Skeletal muscle cell (primary cell): ENCODE measurements at regions not wholly inside any gene's neighbourhood (a gene's known extent, or its start where the extent isn't known, plus 50 kb on each side); places are given as distances from the start of the nearest gene placed in this dataset.

Experiments
- DNase-seq: peaks from one replicate; pipeline ENCODE4 v3.0.0-alpha.2; 2010; ENCODE audit warnings: low read depth
- H3K4me3 ChIP-seq: 2 replicates; pipeline ENCODE4 v1.5.1; 2011; ENCODE audit warnings: low read depth, mild to moderate bottlenecking, control low read depth, low read length, moderate library complexity

- no peak for DNase-seq
- no peak overlapping the region for H3K4me3 ChIP-seq
Observed at GRCh38 chr5:158644301-158644700, 455.4 kb downstream of the EBF1 start.

DNA sequence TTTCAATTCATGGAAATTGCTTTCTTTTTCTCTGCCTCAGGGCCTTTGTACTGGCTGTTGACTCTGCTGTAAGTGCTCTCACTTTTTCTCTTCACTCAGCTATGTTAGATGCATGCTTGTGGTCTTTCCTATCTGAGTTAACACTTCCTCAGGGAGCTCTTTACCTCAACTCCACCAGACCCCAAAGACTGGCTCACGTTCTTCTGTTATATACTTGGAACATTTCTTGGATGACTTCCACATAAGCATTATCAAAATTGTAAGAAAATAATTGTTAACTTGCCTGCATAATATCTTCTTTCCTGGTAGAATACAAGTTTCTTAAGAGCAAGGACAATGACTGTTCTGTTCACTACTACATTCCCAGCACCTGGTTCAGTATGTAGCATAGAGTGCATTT is 455.9 kb downstream of the EBF1 start:
- DNase-seq = no peak
- no peak overlapping the region for H3K4me3 ChIP-seq

DNA sequence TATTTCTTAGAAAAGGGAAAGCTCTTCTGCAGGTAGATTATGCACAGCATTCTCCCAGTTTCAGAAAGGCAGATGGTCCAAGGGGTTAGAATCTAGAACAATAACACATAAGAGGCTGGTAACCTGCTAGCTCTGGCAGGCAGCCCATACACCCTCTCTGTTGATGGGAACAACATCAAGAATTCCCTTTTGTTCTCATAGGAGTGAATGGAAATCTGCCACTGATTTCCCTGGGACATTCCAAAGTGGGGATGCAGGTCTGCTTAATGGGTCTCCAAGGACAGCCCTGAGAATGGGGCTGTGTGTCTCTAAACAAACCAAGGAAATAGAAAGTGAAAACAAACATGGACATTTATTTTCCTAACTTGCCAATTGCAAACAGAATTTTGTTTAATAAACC is 456.8 kb downstream of the EBF1 start:
- DNase-seq = no peak
- H3K4me3 ChIP-seq = no peak overlapping the region

DNA sequence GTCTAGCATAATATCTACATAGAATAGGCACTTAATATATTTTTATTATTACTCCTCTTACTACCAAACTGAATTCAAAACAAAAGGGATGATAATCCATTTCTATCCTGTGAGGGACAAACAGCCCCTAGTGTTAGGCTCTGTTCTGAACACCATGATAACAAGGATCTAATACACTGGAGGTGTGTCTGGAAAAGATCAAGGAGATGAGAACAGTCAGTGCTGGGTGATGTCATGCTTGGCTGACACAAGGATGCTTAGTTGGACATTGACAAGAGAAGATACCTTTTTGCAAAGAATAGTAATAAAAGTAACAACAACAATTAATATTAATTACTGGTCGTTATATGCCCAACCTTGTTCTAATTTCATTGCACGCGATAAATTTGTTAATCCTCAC is 458.7 kb downstream of the EBF1 start:
- no peak overlapping the region for H3K4me3 ChIP-seq
- DNase-seq = no peak

GRCh38 chr5:158640593-158640980 is 459.1 kb downstream of the EBF1 start:
- no peak overlapping the region for H3K4me3 ChIP-seq
- DNase-seq = peak; percentile 49

DNA sequence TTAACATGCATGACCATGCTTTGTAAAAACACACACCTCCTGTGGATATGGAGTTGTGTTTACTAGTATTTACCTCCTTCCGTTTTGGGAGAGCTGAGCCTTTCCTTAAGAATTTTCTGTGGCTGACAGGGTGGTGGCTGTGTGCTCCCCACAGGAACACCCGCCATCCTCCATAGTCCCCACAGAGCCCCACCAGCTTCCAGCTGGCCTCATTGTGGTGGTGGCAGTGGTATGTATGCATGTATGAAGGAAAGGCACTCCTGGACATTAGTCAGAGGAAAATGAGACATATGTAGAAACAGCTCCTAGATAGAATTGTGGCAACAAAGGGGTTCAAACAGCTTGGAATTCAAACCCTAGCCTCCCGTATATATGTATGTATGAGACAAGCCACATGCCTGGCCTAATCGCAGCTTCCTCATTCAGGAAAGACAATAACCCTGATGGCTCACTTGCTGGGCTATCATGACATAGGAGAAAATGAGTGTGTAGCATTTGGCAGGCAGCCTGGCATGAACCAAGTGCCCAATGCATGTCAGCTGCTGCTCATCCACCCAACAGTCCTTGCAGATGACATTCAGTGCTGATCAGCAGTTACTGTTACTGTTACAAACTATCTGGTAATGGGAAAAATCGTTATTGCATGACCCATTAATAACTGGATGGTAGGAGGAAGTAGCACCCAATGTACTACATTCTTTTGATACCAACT is 459.7 kb downstream of the EBF1 start:
- no peak overlapping the region for H3K4me3 ChIP-seq
- DNase-seq = no peak

DNA sequence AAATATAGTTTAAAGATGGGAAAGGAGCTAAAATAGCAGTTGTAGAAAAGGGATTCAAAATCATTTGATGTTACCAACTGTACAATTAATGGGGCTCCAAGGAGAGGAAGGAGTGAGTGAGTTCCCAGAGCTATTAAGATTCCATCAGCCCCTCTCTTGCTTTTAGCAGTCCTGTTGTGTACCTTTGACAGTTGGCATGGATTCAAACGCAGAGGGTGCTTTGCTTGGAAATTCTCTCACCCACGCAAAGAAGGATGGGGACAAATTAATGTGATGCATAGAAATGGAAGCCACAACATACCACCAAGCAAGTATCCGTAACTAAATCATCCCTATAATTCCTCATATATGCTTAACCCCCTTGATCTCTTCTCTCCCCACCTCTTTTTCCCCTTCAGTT is 461.3 kb downstream of the EBF1 start:
- no peak overlapping the region for H3K4me3 ChIP-seq
- DNase-seq = no peak

GRCh38 chr5:158637039-158637438 is 462.7 kb downstream of the EBF1 start:
- DNase-seq = no peak
- no peak overlapping the region for H3K4me3 ChIP-seq

- DNase-seq = no peak
Observed at GRCh38 chr5:158635565-158635964, 464.2 kb downstream of the EBF1 start.

GRCh38 chr5:158634714-158635113 is 465.0 kb downstream of the EBF1 start:
- H3K4me3 ChIP-seq = no peak overlapping the region
- DNase-seq = no peak

More at GRCh38 chr5:158635565-158635964, 464.2 kb downstream of the EBF1 start:
- H3K4me3 ChIP-seq = no peak overlapping the region

DNA sequence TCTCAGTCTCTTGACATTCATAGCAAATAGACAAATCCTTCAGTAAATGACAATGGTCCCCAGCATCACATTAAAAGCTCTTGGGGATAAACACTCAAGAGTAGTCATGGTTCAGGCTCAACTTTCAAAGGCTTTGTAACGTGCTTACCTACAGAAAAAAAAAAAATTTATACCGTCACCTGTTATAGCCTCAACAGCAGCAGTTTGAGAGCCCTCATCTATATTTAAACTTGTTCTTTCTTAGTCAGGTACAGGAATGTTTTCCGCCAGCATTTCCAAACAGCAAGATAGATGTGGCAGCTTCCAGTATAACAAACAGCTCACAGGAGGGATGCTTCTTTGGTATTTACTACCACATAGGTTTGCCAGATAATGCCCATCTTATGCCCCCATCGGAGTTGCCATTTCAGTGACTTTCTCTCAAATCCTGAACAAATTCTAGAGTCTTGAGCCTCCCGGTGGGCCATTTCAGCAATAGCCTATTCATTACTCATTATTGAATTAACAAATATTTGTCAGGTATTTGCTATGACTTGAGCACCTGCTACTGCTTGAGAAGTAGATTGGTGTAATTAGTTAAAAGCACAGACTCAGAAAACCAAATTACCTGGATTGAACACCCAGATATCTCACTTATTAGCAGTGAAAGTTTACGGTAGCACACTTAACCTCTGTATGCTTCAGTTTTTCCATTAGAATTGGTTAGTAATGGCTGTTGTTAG is 470.0 kb downstream of the EBF1 start:
- no peak overlapping the region for H3K4me3 ChIP-seq
- no peak for DNase-seq

GRCh38 chr5:158626718-158627117 is 473.0 kb downstream of the EBF1 start:
- DNase-seq = no peak
- H3K4me3 ChIP-seq = no peak overlapping the region

DNA sequence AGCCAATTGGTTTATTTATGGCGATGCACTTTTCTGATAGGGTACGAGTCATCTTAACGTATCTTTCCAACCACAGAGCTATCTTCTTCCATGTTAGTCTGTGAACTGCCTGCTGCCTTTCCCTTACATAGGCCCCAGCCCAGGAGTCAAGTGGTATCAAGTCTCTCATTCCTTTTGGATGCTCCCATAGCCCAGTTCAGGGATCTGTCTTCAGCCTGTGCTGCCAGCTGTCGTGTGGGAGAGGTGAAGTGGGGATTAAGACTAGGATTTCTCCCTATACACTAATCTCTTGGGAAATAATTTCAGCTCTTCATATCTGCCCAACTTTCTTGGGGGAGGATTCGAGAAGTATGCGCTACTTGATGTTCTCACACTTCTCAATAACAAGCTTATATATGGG is 475.7 kb downstream of the EBF1 start:
- no peak for DNase-seq
- no peak overlapping the region for H3K4me3 ChIP-seq

GRCh38 chr5:158621391-158621790 is 478.3 kb downstream of the EBF1 start:
- DNase-seq = no peak
- H3K4me3 ChIP-seq = no peak overlapping the region

DNA sequence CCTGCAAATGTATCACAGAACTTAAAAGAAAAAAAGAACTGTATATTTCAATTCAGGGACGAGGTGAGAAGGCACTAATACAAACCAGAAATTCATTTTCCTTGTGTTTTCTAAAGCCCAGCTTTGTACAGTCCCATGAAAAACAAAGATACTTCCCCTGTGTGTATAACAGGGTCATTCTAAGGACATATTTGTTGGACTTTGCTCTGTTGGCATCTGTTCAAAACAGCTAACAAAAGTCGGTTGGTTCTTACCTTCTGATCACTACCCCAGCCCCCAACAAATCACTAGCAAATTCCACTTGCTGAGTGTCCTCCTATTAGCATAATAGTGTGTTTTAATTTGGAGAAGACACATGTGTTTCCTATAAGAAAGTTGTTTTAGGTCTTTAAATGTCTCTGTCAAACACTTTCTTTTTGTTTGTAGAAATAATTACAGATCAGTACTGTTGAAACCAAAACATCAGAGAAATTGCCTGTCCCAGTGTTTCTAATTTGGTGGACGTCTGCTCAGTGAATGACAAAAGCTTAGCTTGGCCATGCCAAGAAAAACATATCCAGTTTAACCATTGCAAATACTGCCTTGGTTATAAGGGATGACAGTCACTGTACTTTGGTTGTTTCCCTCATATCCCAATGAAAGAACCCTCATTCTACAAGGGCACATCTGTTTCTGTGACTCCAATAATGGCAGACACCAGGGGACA is 480.5 kb downstream of the EBF1 start:
- no peak overlapping the region for H3K4me3 ChIP-seq
- no peak for DNase-seq

- no peak overlapping the region for H3K4me3 ChIP-seq
- DNase-seq = no peak
Observed at GRCh38 chr5:158618256-158618655, 481.5 kb downstream of the EBF1 start.

DNA sequence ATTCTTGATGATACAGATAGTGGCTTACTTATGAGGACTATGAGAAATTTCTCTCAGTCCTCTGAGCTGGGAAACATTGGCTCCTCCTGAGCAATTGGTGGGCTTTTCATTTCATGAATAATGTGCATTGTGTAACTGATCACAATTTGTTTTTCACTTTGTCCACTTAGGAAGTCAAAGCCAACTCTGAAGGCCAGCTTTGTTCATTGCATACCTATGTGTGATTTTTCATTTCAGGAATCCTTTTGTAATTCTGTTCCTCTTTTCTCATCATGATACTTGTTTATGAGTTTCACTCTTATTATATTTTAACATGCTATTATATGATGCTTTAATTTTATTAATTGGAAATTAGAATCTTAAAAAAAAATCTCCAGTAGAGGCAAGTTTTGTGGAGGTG is 483.0 kb downstream of the EBF1 start:
- H3K4me3 ChIP-seq = no peak overlapping the region
- no peak for DNase-seq

GRCh38 chr5:158614951-158615350 is 484.8 kb downstream of the EBF1 start:
- peak; percentile 92 for DNase-seq
- no peak overlapping the region for H3K4me3 ChIP-seq

GRCh38 chr5:158611581-158611980 is 488.1 kb downstream of the EBF1 start:
- DNase-seq = no peak
- no peak overlapping the region for H3K4me3 ChIP-seq

GRCh38 chr5:158610051-158610415 is 489.7 kb downstream of the EBF1 start:
- no peak for DNase-seq
- H3K4me3 ChIP-seq = no peak overlapping the region
